ENCODE measurements at regions not wholly inside any gene's neighbourhood (a gene's known extent, or its start where the extent isn't known, plus 50 kb on each side); places are given as distances from the start of the nearest gene placed in this dataset.
"Not testable (repeated sequence)": the region's sequence is repeated elsewhere in the genome, so short reads cannot be mapped to it uniquely, and the experiment has no call there.

- DNase-seq = no peak
These were observed 820.1 kb downstream of the TMTC2 start for GRCh38 chr12:83506841-83507240.

- DNase-seq = no peak
These were observed 818.9 kb downstream of the TMTC2 start for GRCh38 chr12:83505586-83505985.

GRCh38 chr12:83499894-83500293, 813.2 kb downstream of the TMTC2 start:
- DNase-seq = not testable (repeated sequence)

DNA sequence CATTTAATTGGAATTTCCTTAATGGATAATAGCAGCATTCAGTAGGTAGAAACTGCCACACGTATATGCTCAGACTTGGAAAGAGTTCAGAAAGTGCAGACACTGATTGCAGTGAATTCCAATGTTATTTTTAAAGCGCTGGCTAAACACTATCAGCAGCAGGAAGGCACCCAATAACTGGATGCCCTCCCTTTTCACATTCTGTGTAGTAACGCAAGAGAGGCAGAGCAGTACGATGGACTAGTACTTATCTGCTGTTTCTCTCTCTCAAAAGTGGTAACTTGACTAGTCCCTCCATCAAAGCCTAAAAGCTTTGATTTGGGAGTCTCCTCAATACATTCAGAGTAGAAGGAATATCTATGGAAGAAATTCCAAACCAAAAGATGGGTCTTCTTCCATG, 791.0 kb downstream of the TMTC2 start:
- peak; percentile 60 for DNase-seq

- DNase-seq = no peak
These were observed 790.3 kb downstream of the TMTC2 start for GRCh38 chr12:83476695-83477690.

DNA sequence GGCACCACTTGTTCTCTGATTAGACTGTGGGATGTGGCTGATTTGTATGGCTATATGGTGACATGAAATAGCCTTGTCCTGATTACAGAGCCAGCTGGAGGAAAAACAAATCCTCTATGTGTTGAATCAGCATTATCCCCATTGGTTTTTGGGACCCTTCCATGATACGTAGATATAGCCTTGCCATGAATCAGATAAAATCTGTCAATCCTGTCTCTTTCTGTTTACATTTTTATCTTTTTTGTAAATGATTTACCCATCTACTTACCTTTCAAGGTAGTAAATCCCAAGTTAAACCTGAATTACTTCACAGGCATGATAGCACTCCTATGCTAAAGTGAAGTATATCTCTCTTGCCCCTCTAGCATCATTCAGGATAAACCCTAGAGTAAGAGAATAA, 789.3 kb downstream of the TMTC2 start:
- no peak for DNase-seq

DNA sequence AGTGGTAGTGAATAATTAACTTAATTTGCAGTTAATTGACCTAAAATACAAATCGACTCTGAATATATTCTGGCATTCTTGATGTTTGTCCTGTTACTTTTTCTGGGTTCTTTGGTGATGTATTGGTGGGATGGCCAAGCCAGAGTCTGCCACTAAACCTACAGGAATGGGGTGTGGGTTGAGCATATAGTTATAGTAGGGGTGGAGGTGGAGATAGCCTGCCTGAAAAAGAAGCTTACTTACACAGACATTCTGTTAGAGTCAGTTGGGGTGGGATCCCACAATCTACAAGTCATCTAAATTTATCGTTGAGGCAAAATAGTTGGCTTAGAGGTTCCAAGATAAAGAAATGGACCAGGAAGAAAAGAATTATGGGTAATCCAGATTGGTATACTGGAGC, 787.7 kb downstream of the TMTC2 start:
- no peak for DNase-seq

DNA sequence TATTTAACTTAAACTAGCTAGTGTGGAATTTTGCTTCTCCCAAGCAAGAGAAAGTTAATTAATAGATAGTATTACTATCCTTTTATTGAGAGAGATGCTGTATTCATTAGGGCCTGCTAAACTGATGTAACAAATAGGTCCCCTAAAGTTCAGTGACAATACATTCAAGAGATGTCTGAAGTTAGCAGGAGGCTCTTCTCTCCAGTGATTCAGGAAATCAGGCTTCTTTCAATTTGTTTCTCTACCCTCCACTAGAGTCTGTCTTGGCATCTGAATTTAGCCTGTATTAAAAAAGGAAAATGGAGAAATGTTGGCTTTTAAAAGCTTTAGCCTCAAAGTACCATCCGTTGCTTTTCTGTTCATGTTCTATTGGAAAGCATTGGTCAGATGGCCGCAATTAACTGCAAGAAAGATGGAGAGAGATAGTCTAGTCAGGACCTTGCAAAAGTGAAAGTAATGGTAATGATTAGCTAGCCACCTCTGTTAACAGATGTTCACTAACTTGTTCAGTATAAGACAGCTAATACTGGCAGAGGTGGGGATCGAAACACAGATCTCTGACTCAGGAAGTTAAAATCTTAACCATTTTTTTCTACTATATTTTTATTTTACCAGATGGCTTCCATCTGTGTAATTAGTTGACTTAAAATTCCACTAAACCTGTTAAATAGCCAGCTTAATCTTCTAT, 786.8 kb downstream of the TMTC2 start:
- no peak for DNase-seq

DNA sequence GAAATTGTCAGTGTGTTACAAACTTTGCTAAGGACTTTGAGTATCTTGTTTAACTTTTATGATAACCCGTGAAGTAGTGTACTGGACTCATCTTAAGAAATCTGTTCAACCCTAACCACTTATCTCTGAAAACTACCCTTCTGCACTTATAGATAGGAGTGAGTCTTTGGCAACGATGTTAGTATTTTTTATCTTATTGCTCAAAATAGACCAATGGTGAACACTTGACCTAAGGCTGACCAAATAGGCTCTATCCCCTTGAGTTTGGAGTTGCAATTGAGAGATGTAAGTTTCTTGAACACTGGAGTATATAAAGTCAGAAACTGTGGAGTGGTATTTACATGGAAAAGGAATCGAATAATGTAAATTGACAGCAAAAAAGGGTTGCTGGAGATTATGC, 786.1 kb downstream of the TMTC2 start:
- no peak for DNase-seq

DNA sequence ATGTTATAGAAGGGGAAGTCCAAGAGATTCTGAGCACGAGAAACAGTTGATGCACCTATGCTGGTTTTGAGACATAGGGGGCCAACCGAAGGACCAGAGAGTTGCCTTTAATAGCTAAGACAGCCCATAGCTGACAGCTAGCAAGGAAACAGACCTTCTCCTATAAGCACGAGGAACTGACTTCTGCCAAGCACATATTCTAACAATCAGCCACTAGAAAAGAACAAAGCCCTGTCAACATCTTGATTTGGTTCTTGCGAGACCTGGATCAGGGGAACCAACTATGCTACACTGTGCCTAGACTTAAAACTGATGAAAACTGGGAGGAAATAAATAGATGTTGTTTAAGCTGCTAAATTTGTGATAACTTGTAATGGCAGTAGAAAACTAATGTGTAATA, 785.6 kb downstream of the TMTC2 start:
- no peak for DNase-seq

GRCh38 chr12:83471341-83471740, 784.6 kb downstream of the TMTC2 start:
- no peak for DNase-seq

- no peak for DNase-seq
These were observed 784.0 kb downstream of the TMTC2 start for GRCh38 chr12:83470749-83471148.

- DNase-seq = peak; percentile 18
These were observed 782.5 kb downstream of the TMTC2 start for GRCh38 chr12:83468988-83469908.

DNA sequence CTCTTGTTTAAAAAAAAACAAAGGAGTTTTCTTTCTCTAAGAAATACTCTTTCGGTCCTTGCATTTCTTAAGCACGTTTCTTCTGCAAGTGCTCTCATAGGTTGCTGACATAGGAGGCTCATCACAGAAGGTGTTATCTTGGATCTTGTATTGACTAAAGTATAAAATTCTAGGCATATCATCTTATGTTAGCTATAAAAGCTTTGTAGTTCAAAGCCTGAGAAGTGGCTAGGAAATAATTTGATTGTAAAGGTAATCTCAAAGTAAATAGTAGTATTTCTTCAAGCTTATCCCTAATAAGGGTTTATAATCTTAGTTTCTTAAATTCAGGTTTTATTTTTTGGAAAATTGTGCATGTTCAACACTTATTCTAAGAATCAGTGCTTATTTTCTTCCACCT, 778.9 kb downstream of the TMTC2 start:
- no peak for DNase-seq

DNA sequence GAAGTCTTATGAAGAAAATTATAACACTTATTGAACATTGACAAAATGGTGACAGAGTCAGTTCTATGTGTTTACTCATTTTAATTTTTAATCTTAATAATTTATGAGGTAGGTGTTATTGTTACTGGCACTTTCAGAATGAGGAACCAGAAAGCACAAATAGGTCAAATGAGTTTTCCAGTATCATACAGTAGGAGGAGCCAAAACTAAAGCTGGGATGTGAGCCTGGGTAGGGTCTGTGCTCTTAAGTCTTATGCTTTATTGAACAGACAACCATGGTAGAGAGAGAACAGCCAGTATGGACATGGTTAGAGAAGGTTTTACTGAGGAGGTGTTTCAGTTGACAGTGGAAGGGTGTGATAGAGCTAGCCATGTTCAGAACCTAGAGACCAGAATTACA, 775.7 kb downstream of the TMTC2 start:
- DNase-seq = no peak

- DNase-seq = peak; percentile 52
These were observed 774.7 kb downstream of the TMTC2 start for GRCh38 chr12:83461336-83461935.

GRCh38 chr12:83451189-83451588, 764.5 kb downstream of the TMTC2 start:
- DNase-seq = no peak

- DNase-seq = no peak
These were observed 747.9 kb downstream of the TMTC2 start for GRCh38 chr12:83434600-83434999.

- DNase-seq = no peak
These were observed 745.5 kb downstream of the TMTC2 start for GRCh38 chr12:83432176-83432719.

GRCh38 chr12:83427586-83428136, 741.0 kb downstream of the TMTC2 start:
- not testable (repeated sequence) for DNase-seq

GRCh38 chr12:83414981-83415380, 728.3 kb downstream of the TMTC2 start:
- DNase-seq = no peak

DNA sequence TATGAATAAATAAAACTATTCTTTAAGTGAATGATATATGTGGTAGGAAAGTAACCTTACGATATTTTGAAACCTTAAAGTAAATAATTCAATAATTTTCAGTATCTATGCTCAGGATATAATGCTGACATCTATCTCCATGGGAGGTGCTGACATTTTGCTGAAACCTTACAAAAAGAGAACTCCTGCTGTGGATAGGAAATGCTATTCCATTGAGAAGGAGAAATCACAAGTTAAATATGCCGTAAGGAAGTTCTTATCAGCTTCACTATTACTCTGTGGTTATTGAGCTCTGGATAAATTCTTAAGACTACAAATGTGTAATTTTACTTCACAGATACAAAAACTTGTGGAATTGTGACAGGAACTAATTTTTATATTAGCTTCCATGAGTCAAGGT, 722.1 kb downstream of the TMTC2 start:
- DNase-seq = peak; percentile 21
